HEK293 (cell line): ENCODE measurements at regions not wholly inside any gene's neighbourhood (a gene's known extent, or its start where the extent isn't known, plus 50 kb on each side); places are given as distances from the start of the nearest gene placed in this dataset.

ENCODE experiments used
- EGR2 ChIP-seq: fragments of 450-650 bp; formaldehyde crosslinking; IDR thresholded peaks from 2 replicates; pipeline ENCODE4 v1.5.1; 2016; ENCODE audit warnings: low read depth, missing biosample characterization, missing genetic modification characterization
- GFI1B ChIP-seq: fragments of 450-650 bp; formaldehyde crosslinking; IDR thresholded peaks from 2 replicates; pipeline ENCODE4 v1.5.1; 2016; ENCODE audit warnings: missing biosample characterization, missing genetic modification characterization
- YY1 ChIP-seq: fragments of 450-650 bp; formaldehyde crosslinking; IDR thresholded peaks from 2 replicates; pipeline ENCODE4 v1.5.1; 2018; ENCODE audit warnings: missing biosample characterization, missing genetic modification characterization
- ZBTB8A ChIP-seq: fragments of 450-650 bp; formaldehyde crosslinking; IDR thresholded peaks from 2 replicates; pipeline ENCODE4 v1.5.1; 2016; ENCODE audit warnings: missing biosample characterization, missing genetic modification characterization
- ZFP37 ChIP-seq: fragments of 450-650 bp; formaldehyde crosslinking; IDR thresholded peaks from 2 replicates; pipeline ENCODE4 v1.5.1; 2016; ENCODE audit warnings: missing biosample characterization, missing genetic modification characterization
- ZNF16 ChIP-seq: fragments of 450-650 bp; formaldehyde crosslinking; IDR thresholded peaks from 2 replicates; pipeline ENCODE4 v1.5.1; 2016; ENCODE audit warnings: low read depth, missing biosample characterization, missing genetic modification characterization
- ZNF24 ChIP-seq: fragments of 450-650 bp; formaldehyde crosslinking; IDR thresholded peaks from 2 replicates; pipeline ENCODE4 v1.5.1; 2016; ENCODE audit warnings: missing biosample characterization, missing genetic modification characterization
- ZNF311 ChIP-seq: fragments of 450-650 bp; formaldehyde crosslinking; IDR thresholded peaks from 2 replicates; pipeline ENCODE4 v1.5.1; 2017; ENCODE audit warnings: missing biosample characterization, missing genetic modification characterization, borderline replicate concordance
- ZNF521 ChIP-seq: fragments of 450-650 bp; formaldehyde crosslinking; IDR thresholded peaks from 2 replicates; pipeline ENCODE4 v1.5.1; 2017; ENCODE audit warnings: missing biosample characterization, mild to moderate bottlenecking, missing genetic modification characterization
- ZNF560 ChIP-seq: fragments of 450-650 bp; formaldehyde crosslinking; IDR thresholded peaks from 2 replicates; pipeline ENCODE4 v1.5.1; 2017; ENCODE audit warnings: missing biosample characterization, missing genetic modification characterization, borderline replicate concordance
- TF ChIP-seq, protein P1 (sequence below): fragments of 450-650 bp; formaldehyde crosslinking; IDR thresholded peaks from 2 replicates; pipeline ENCODE4 v1.5.1; 2016; ENCODE audit warnings: missing biosample characterization, missing genetic modification characterization
- TF ChIP-seq, protein P2 (sequence below): fragments of 450-650 bp; formaldehyde crosslinking; IDR thresholded peaks from 2 replicates; pipeline ENCODE4 v1.5.1; 2016; ENCODE audit warnings: missing biosample characterization, missing genetic modification characterization
- TF ChIP-seq, protein P3 (sequence below): fragments of 450-650 bp; formaldehyde crosslinking; IDR thresholded peaks from 2 replicates; pipeline ENCODE4 v1.5.1; 2016; ENCODE audit warnings: missing biosample characterization, missing genetic modification characterization
- TF ChIP-seq, protein P4 (sequence below): sonication (generic); formaldehyde crosslinking; IDR thresholded peaks from 2 replicates; pipeline ENCODE4 v1.8.1; 2022; ENCODE audit warnings: mild to moderate bottlenecking, moderate library complexity, missing genetic modification reagents

DNA sequence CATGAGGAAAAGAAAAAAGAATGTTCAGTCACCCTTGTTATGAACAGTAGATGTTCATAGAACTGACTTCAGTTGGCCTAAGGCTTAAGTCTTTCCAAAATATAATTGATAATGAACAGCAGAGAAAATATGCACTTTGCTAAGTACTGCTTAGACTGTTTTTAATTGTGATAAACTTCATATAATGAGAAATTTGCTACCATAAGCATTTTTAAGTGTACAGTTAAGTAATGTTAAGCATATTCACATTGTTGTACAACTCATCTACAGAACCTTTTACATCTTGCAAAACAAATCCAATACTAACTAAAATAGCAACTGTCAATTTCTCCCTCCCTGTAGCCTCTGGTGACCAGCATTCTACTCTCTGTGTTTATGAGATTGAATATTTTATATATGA, 792.2 kb upstream of the LCORL start:
- TF ChIP-seq, protein P1, sequence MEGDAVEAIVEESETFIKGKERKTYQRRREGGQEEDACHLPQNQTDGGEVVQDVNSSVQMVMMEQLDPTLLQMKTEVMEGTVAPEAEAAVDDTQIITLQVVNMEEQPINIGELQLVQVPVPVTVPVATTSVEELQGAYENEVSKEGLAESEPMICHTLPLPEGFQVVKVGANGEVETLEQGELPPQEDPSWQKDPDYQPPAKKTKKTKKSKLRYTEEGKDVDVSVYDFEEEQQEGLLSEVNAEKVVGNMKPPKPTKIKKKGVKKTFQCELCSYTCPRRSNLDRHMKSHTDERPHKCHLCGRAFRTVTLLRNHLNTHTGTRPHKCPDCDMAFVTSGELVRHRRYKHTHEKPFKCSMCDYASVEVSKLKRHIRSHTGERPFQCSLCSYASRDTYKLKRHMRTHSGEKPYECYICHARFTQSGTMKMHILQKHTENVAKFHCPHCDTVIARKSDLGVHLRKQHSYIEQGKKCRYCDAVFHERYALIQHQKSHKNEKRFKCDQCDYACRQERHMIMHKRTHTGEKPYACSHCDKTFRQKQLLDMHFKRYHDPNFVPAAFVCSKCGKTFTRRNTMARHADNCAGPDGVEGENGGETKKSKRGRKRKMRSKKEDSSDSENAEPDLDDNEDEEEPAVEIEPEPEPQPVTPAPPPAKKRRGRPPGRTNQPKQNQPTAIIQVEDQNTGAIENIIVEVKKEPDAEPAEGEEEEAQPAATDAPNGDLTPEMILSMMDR (tag by site-specific recombination) = no peak
- no peak for TF ChIP-seq ZNF521 (tag by site-specific recombination)
- TF ChIP-seq ZNF16 (tag by site-specific recombination) = no peak
- TF ChIP-seq EGR2 = no peak
- TF ChIP-seq, protein P2, sequence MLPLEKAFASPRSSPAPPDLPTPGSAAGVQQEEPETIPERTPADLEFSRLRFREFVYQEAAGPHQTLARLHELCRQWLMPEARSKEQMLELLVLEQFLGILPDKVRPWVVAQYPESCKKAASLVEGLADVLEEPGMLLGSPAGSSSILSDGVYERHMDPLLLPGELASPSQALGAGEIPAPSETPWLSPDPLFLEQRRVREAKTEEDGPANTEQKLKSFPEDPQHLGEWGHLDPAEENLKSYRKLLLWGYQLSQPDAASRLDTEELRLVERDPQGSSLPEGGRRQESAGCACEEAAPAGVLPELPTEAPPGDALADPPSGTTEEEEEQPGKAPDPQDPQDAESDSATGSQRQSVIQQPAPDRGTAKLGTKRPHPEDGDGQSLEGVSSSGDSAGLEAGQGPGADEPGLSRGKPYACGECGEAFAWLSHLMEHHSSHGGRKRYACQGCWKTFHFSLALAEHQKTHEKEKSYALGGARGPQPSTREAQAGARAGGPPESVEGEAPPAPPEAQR = no peak
- TF ChIP-seq ZNF560 (tag by site-specific recombination) = no peak
- no peak for TF ChIP-seq ZBTB8A
- TF ChIP-seq, protein P3, sequence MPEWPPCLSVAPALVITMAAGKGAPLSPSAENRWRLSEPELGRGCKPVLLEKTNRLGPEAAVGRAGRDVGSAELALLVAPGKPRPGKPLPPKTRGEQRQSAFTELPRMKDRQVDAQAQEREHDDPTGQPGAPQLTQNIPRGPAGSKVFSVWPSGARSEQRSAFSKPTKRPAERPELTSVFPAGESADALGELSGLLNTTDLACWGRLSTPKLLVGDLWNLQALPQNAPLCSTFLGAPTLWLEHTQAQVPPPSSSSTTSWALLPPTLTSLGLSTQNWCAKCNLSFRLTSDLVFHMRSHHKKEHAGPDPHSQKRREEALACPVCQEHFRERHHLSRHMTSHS (tag by site-specific recombination) = no peak
- TF ChIP-seq, protein P4, sequence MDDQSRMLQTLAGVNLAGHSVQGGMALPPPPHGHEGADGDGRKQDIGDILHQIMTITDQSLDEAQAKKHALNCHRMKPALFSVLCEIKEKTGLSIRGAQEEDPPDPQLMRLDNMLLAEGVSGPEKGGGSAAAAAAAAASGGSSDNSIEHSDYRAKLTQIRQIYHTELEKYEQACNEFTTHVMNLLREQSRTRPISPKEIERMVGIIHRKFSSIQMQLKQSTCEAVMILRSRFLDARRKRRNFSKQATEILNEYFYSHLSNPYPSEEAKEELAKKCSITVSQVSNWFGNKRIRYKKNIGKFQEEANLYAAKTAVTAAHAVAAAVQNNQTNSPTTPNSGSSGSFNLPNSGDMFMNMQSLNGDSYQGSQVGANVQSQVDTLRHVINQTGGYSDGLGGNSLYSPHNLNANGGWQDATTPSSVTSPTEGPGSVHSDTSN = no peak
- no peak for TF ChIP-seq ZNF311 (tag by site-specific recombination)
- no peak for TF ChIP-seq GFI1B
- no peak for TF ChIP-seq YY1 (tag by site-specific recombination)
- no peak for TF ChIP-seq ZFP37 (tag by site-specific recombination)
- no peak for TF ChIP-seq ZNF24 (tag by site-specific recombination)
